Activated CD8-positive, alpha-beta memory T cell treated with anti-CD3 and anti-CD28 coated beads for 48 hours (primary cell): ENCODE measurements at regions not wholly inside any gene's neighbourhood (a gene's known extent, or its start where the extent isn't known, plus 50 kb on each side); places are given as distances from the start of the nearest gene placed in this dataset.

ENCODE experiments used
- DNase-seq, 3 experiments: peaks; one replicate each; pipeline ENCODE4 v3.0.0-alpha.2; 2020; ENCODE audit warnings: low read depth in 2 of 3, low spot score in 2 of 3

- DNase-seq: no peak
Observed at GRCh38 chr9:87084407-87084806, 137.1 kb upstream of the GAS1 start.

- no peak for DNase-seq
Observed at GRCh38 chr9:87085073-87085472, 137.8 kb upstream of the GAS1 start.

GRCh38 chr9:87085521-87085920 lies 138.2 kb upstream of the GAS1 start:
- no peak for DNase-seq

- DNase-seq: no peak
Observed at GRCh38 chr9:87086221-87086818, 139.0 kb upstream of the GAS1 start.

GRCh38 chr9:87087197-87087596 lies 139.9 kb upstream of the GAS1 start:
- no peak for DNase-seq

- DNase-seq: no peak
Observed at GRCh38 chr9:87088192-87088591, 140.9 kb upstream of the GAS1 start.

GRCh38 chr9:87088621-87089365 lies 141.5 kb upstream of the GAS1 start:
- DNase-seq: no peak

GRCh38 chr9:87089506-87089905 lies 142.2 kb upstream of the GAS1 start:
- DNase-seq: no peak

GRCh38 chr9:87089929-87090328 lies 142.6 kb upstream of the GAS1 start:
- no peak for DNase-seq

GRCh38 chr9:87093777-87094176 lies 146.5 kb upstream of the GAS1 start:
- no peak for DNase-seq

- no peak for DNase-seq
Observed at GRCh38 chr9:87095951-87096350, 148.6 kb upstream of the GAS1 start.

GRCh38 chr9:87096506-87096905 lies 149.2 kb upstream of the GAS1 start:
- no peak for DNase-seq

- no peak for DNase-seq
Observed at GRCh38 chr9:87097238-87097637, 149.9 kb upstream of the GAS1 start.

GRCh38 chr9:87099407-87099806 lies 152.1 kb upstream of the GAS1 start:
- DNase-seq: no peak

GRCh38 chr9:87100001-87100400 lies 152.7 kb upstream of the GAS1 start:
- DNase-seq: no peak

- no peak for DNase-seq
Observed at GRCh38 chr9:87102126-87102525, 154.8 kb upstream of the GAS1 start.

GRCh38 chr9:87107072-87107471 lies 159.8 kb upstream of the GAS1 start:
- DNase-seq: no peak

- no peak for DNase-seq
Observed at GRCh38 chr9:87108661-87109060, 161.4 kb upstream of the GAS1 start.

GRCh38 chr9:87109231-87109631 lies 161.9 kb upstream of the GAS1 start:
- no peak for DNase-seq

GRCh38 chr9:87109851-87110250 lies 162.5 kb upstream of the GAS1 start:
- DNase-seq: no peak

- DNase-seq: no peak
Observed at GRCh38 chr9:87111010-87111409, 163.7 kb upstream of the GAS1 start.

GRCh38 chr9:87112656-87113055 lies 165.3 kb upstream of the GAS1 start:
- DNase-seq: no peak

GRCh38 chr9:87113874-87114273 lies 166.6 kb upstream of the GAS1 start:
- DNase-seq: no peak
